Naive thymus-derived CD4-positive, alpha-beta T cell (primary cell): ENCODE measurements at regions not wholly inside any gene's neighbourhood (a gene's known extent, or its start where the extent isn't known, plus 50 kb on each side); places are given as distances from the start of the nearest gene placed in this dataset.

Experiments used
- ATAC-seq: fragments of 150-1000 bp; cut with Tn5 transposase; 2 replicates; pipeline ENCODE4 v1.10.0; 2021; ENCODE audit warnings: mild to moderate bottlenecking, moderate library complexity
- CTCF ChIA-PET: fragments of 350-600 bp; sonication (Branson Sonifier 250); formaldehyde crosslinking; loops from one replicate; lab custom pipeline; 2021; ENCODE audit warnings: antibody characterized with exemption; lab: Charles Lee
- POLR2A ChIA-PET: fragments of 350-600 bp; sonication (Branson Sonifier 250); formaldehyde crosslinking; loops from one replicate; lab custom pipeline; 2021; ENCODE audit warnings: antibody characterized with exemption, inconsistent platforms; lab: Charles Lee
- DNase-seq, 9 donors: peaks; one replicate each; pipeline versions ENCODE4 v3.0.0 to v3.0.0-alpha.2; 2020 to 2022; ENCODE audit warnings: mixed read lengths in 1 of 9
- H3K27ac ChIP-seq: one replicate; pipeline ENCODE4 v1.7.0; 2013; ENCODE audit warnings: mild to moderate bottlenecking, low read depth, low read length, moderate library complexity
- H3K27me3 ChIP-seq, 2 donors: one replicate each; pipeline ENCODE4 v1.7.0; 2013; ENCODE audit warnings: low read length in 2 of 2, mild to moderate bottlenecking in 2 of 2, moderate library complexity in 2 of 2; ENCODE audit not compliant: control insufficient read depth in 2 of 2, insufficient read depth in 2 of 2
- H3K36me3 ChIP-seq, 3 experiments: 1 replicate in 2 of 3; 2 replicates in 1 of 3; pipeline ENCODE4 v1.7.0; 2013; ENCODE audit warnings: low read length in 3 of 3, mild to moderate bottlenecking in 3 of 3, moderate library complexity in 1 of 3; ENCODE audit not compliant: insufficient read depth in 3 of 3, control insufficient read depth in 2 of 3
- H3K4me1 ChIP-seq, 2 donors: one replicate each; pipeline ENCODE4 v1.7.0; 2013; ENCODE audit warnings: low read length in 2 of 2, mild to moderate bottlenecking in 2 of 2, moderate library complexity in 1 of 2; ENCODE audit not compliant: control insufficient read depth in 2 of 2, insufficient read depth in 2 of 2
- H3K4me3 ChIP-seq: 2 replicates; pipeline ENCODE4 v1.7.0; 2013; ENCODE audit warnings: mild to moderate bottlenecking, low read length
- H3K9me3 ChIP-seq, 3 experiments: 1 replicate in 2 of 3; 2 replicates in 1 of 3; pipeline ENCODE4 v1.7.0; 2013; ENCODE audit warnings: low read length in 3 of 3; ENCODE audit not compliant: control insufficient read depth in 2 of 3
- H3K27ac Mint-ChIP-seq, 9 donors: one replicate each; pipeline ENCODE4 v1.8.0; 2020 to 2022; ENCODE audit warnings: mixed read lengths in 9 of 9, mild to moderate bottlenecking in 8 of 9, moderate library complexity in 5 of 9, inconsistent platforms in 2 of 9
- H3K27me3 Mint-ChIP-seq, 5 donors: one replicate each; pipeline ENCODE4 v1.8.0; 2021 to 2022; ENCODE audit warnings: mixed read lengths in 5 of 5, mild to moderate bottlenecking in 1 of 5
- H3K36me3 Mint-ChIP-seq, 5 donors: one replicate each; pipeline ENCODE4 v1.8.0; 2020 to 2022; ENCODE audit warnings: mixed read lengths in 5 of 5, mild to moderate bottlenecking in 3 of 5, inconsistent platforms in 1 of 5
- H3K4me1 Mint-ChIP-seq, 7 donors: one replicate each; pipeline ENCODE4 v1.8.0; 2020 to 2022; ENCODE audit warnings: mixed read lengths in 7 of 7, mild to moderate bottlenecking in 3 of 7, inconsistent platforms in 1 of 7
- H3K4me3 Mint-ChIP-seq, 10 donors: one replicate each; pipeline ENCODE4 v1.8.0; 2020 to 2022; ENCODE audit warnings: mild to moderate bottlenecking in 10 of 10, mixed read lengths in 10 of 10, moderate library complexity in 6 of 10, inconsistent platforms in 2 of 10
- H3K9me3 Mint-ChIP-seq, 11 donors: one replicate each; pipeline ENCODE4 v1.8.0; 2020 to 2022; ENCODE audit warnings: mixed read lengths in 11 of 11, mild to moderate bottlenecking in 4 of 11, inconsistent platforms in 1 of 11, moderate library complexity in 1 of 11
- intact Hi-C, 2 donors: fragments of 100-400 bp; cut with micrococcal nuclease; formaldehyde crosslinking; loops; one replicate each; pipeline ENCODE4 v1.15.1; 2023

DNA sequence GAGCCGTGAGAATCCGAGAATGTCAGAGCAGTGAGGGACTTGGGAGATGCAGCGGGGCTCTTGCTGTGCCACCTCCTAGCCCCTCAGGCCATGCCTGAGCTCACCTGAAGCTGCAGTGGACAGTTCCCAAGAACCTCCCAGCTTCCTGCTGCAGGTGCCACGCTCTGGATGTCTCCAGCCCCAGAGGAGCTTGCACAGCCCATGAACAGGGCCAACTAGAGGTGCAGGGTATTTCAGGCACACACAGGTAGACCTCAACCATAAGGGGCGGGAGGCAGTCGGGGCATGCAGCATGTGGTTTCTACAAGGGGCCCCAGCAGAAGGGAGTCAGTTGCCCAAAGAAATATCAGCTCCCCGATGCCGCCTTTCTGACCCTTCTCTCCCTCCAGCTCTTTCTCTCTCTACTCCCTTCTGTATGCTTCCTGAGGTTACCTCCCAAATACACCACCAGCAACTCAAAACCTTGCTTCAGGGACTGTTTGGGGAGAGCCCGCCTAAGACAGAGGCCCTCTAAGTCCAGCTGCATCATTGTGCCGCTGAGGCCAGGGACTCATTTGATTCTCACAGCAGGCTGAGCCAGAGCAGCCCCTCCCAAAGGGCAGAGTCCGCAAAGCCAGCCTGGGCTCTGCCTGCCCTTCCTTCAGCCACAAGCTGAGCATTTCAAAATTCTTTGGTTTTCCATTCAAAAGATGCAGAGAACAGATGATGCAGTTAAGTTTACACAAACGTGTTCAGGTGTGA, 209.8 kb downstream of the MATN1 start:
- H3K9me3 Mint-ChIP-seq: peaks cover 0 to 5% (median 0%) of the 10 kb centered on the region in 11 donors
- no peak overlapping the region for H3K27ac Mint-ChIP-seq
- Histone ChIP-seq H3K4me1 (no peaks in the 10 kb centered on the region), H3K27me3 (no peaks in the 10 kb centered on the region), H3K27ac (no peak overlapping the region), H3K9me3 (no peaks in the 10 kb centered on the region), H3K36me3 (no peaks in the 10 kb centered on the region), H3K4me3 (no peak overlapping the region)
- peaks cover 0 to 39% (median 24%) of the 10 kb centered on the region in 5 donors for H3K27me3 Mint-ChIP-seq
- ATAC-seq (no peak), DNase-seq (peak in 1 of 9 donors; percentile 8)
- no peaks in the 10 kb centered on the region for H3K36me3 Mint-ChIP-seq
- POLR2A ChIA-PET: no interaction called here
- no peaks in the 10 kb centered on the region for H3K4me1 Mint-ChIP-seq
- CTCF ChIA-PET: no interaction called here
- no peak overlapping the region for H3K4me3 Mint-ChIP-seq
- intact Hi-C loops: no loop called here

DNA sequence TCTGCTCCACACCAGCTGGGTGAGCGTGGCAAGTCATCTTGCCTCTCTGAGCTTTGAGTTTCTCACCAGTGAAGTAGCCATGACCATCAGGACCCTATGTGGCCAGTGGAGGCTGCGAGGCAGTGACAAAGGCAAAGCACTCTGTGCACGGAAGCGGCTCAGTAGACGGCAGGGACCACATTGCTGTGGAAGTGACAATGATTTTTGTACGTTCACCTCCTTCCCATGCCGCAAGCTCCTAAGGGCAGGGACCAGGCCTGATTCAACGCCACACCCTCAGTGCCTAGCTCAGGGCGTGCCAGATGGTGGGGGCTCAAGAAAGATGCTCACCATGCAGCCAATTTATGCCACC, 210.5 kb downstream of the MATN1 start:
- H3K9me3 ChIP-seq: no peaks in the 10 kb centered on the region
- no peaks in the 10 kb centered on the region for H3K36me3 ChIP-seq
- Mint-ChIP-seq H3K4me3 (no peak overlapping the region), H3K9me3 (peaks cover 0 to 5% (median 0%) of the 10 kb centered on the region in 11 donors), H3K27me3 (peaks cover 0 to 42% (median 29%) of the 10 kb centered on the region in 5 donors), H3K4me1 (no peaks in the 10 kb centered on the region), H3K27ac (no peak overlapping the region), H3K36me3 (no peaks in the 10 kb centered on the region)
- ChIA-PET POLR2A (no interaction called here), CTCF (no interaction called here)
- intact Hi-C loops: no loop called here
- DNase-seq (no peak), ATAC-seq (no peak)
- no peaks in the 10 kb centered on the region for H3K27me3 ChIP-seq
- no peak overlapping the region for H3K27ac ChIP-seq
- no peaks in the 10 kb centered on the region for H3K4me1 ChIP-seq
- H3K4me3 ChIP-seq: no peak overlapping the region

DNA sequence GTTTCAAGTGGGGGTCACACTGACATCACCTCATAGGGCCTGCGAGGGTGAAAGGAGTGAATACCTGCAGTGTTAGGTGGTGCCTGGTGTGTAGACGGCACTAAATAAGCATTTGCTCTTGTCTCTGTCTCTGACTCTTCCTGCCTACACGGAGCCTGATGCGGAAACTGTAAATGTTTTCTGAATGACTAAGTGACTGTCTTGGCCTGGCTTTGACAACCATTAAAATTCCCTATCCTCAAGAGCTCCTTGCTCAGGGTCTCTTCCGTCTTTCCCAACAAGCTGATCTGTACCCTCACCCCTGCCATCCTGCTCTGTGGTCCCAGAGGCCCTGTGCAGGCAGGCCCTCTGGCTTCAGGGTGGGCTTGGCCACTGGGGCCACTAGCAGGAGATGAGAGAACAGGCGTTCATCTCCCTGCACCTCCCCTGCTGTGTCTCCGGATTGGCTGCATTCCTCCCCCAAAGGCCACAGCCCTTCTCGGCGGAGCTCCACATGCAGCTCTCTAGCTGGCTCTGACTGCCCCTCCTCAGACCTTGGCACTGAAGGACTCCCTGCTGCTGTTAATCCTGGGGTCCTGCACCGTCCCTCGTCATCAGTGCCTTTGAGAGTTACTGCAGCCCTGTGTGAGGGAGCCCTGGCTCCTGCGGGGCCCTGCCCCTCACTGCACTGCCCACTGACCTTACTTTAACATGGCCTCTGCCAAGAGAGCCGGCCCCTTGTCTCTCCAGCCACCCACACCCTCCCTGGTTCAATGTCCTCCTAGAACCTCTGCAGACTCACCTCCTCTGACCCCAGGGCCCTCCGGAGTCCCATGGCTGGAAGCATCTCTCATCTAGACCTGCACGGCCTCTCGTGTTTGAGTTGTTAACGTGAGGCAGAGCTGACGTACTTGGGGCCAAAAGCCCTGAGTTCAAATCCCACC, 211.1 kb downstream of the MATN1 start:
- Mint-ChIP-seq H3K4me3 (no peak overlapping the region), H3K27ac (no peak overlapping the region), H3K4me1 (no peaks in the 10 kb centered on the region), H3K9me3 (peaks cover 0 to 5% (median 0%) of the 10 kb centered on the region in 11 donors), H3K27me3 (peaks cover 0 to 42% (median 25%) of the 10 kb centered on the region in 5 donors), H3K36me3 (no peaks in the 10 kb centered on the region)
- intact Hi-C loops: no loop called here
- ChIA-PET POLR2A (no interaction called here), CTCF (no interaction called here)
- ATAC-seq (no peak), DNase-seq (peak in 1 of 9 donors; percentile 11)
- Histone ChIP-seq H3K4me1 (no peaks in the 10 kb centered on the region), H3K27ac (no peak overlapping the region), H3K36me3 (no peaks in the 10 kb centered on the region), H3K4me3 (no peak overlapping the region), H3K27me3 (no peaks in the 10 kb centered on the region), H3K9me3 (no peaks in the 10 kb centered on the region)

DNA sequence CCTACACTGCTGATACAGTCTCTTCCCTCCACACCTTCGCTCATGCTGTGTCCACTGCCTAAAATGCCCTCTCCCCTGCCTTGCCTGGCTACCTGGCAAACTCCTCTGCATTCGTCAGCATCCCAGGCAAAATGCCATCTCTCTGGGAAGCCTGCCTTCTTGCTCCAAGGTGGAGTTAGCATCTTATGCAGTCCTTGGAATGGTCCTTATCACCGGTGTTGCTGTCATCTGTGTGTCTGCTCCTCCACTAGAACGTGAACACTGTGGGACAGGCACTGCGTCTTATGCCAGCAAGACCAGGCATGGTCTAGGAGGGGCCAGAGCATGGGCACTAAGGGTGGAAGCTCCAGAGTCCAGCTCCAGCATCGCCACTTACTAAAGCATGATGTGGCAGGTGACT, 211.8 kb downstream of the MATN1 start:
- no peak for ATAC-seq
- CTCF ChIA-PET: no interaction called here
- intact Hi-C loops: no loop called here
- Histone ChIP-seq H3K36me3 (no peaks in the 10 kb centered on the region), H3K4me3 (no peak overlapping the region), H3K9me3 (no peaks in the 10 kb centered on the region), H3K4me1 (no peaks in the 10 kb centered on the region), H3K27me3 (no peaks in the 10 kb centered on the region), H3K27ac (no peak overlapping the region)
- Mint-ChIP-seq H3K27me3 (peaks cover 0 to 42% (median 25%) of the 10 kb centered on the region in 5 donors), H3K4me1 (no peaks in the 10 kb centered on the region), H3K36me3 (no peaks in the 10 kb centered on the region), H3K27ac (no peak overlapping the region), H3K4me3 (no peak overlapping the region), H3K9me3 (peaks cover 0 to 5% (median 0%) of the 10 kb centered on the region in 11 donors)
- POLR2A ChIA-PET: no interaction called here
- DNase-seq: no peak

DNA sequence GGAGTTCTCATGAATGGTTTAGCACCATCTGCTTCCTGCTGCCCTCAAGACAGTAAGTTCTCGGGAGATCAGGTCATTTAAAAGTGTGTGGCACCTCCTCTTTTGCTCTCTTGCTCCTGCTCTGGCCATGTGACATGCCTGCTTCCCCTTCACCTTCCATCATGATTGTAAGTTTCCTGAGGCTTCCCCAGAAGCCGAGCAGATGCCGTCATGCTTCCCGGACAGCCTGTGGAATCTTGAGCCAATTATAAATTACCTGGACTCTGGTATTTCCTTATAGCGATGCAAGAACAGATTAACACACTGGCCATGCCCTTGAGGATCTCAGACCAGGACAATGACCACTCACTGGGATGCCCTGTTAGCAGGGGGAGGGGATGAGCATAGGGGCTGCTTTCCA, 212.3 kb downstream of the MATN1 start:
- intact Hi-C loops: no loop called here
- Histone ChIP-seq H3K4me1 (no peaks in the 10 kb centered on the region), H3K9me3 (no peaks in the 10 kb centered on the region), H3K27ac (no peak overlapping the region), H3K36me3 (no peaks in the 10 kb centered on the region), H3K4me3 (no peak overlapping the region), H3K27me3 (no peaks in the 10 kb centered on the region)
- Mint-ChIP-seq H3K36me3 (no peaks in the 10 kb centered on the region), H3K27ac (no peak overlapping the region), H3K27me3 (peaks cover 0 to 42% (median 28%) of the 10 kb centered on the region in 5 donors), H3K4me3 (no peak overlapping the region), H3K4me1 (no peaks in the 10 kb centered on the region), H3K9me3 (peaks cover 0 to 5% (median 0%) of the 10 kb centered on the region in 11 donors)
- ATAC-seq (no peak), DNase-seq (no peak)
- ChIA-PET POLR2A (no interaction called here), CTCF (no interaction called here)

DNA sequence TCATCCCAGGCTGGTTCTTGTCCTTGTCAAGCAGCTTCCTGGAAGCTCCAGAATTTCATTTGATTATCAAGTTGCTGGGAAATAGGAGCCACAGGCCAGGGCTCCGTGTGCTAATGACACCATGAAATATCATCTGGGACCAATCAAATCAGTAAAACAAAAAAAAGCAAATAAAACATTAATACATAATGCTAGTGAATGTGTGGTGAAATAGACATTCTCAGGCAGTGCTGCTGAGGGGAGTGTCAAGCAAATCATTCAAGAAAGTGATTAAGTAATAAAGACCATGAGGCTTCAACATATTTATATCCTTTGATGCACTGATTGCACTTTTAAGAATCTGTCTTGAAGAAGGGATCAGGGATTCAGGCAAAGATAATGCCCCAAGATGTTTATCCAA, 213.7 kb downstream of the MATN1 start:
- Mint-ChIP-seq H3K9me3 (peaks cover 0 to 5% (median 0%) of the 10 kb centered on the region in 11 donors), H3K36me3 (no peaks in the 10 kb centered on the region), H3K4me1 (no peaks in the 10 kb centered on the region), H3K27me3 (peaks cover 0 to 42% (median 26%) of the 10 kb centered on the region in 5 donors), H3K27ac (no peak overlapping the region), H3K4me3 (no peak overlapping the region)
- no peak for DNase-seq
- H3K27me3 ChIP-seq: no peaks in the 10 kb centered on the region
- H3K27ac ChIP-seq: no peak overlapping the region
- no peak overlapping the region for H3K4me3 ChIP-seq
- intact Hi-C loops: no loop called here
- H3K9me3 ChIP-seq: no peaks in the 10 kb centered on the region
- ATAC-seq: no peak
- no peaks in the 10 kb centered on the region for H3K4me1 ChIP-seq
- ChIA-PET CTCF (no interaction called here), POLR2A (no interaction called here)
- no peaks in the 10 kb centered on the region for H3K36me3 ChIP-seq
